MM.1S (cell line): ENCODE measurements at regions not wholly inside any gene's neighbourhood (a gene's known extent, or its start where the extent isn't known, plus 50 kb on each side); places are given as distances from the start of the nearest gene placed in this dataset.

ENCODE experiments used
- EZH2 ChIP-seq: fragments of 300-600 bp; sonication (generic); optimal IDR thresholded peaks from 2 replicates; pipeline ENCODE3; 2017; ENCODE audit warnings: low read depth, mild to moderate bottlenecking, antibody characterized with exemption, low read length, mixed read lengths
- EZH2phosphoT487 ChIP-seq: fragments of 300-600 bp; sonication (generic); IDR thresholded peaks from 2 replicates; pipeline ENCODE4 v1.6.1; 2018; ENCODE audit warnings: antibody characterized with exemption, low read length
- TF ChIP-seq, protein P1 (sequence below): fragments of 300-600 bp; sonication (generic); IDR thresholded peaks from 2 replicates; pipeline ENCODE4 v1.5.1; 2016; ENCODE audit warnings: antibody characterized with exemption, low read length, mixed read lengths

DNA sequence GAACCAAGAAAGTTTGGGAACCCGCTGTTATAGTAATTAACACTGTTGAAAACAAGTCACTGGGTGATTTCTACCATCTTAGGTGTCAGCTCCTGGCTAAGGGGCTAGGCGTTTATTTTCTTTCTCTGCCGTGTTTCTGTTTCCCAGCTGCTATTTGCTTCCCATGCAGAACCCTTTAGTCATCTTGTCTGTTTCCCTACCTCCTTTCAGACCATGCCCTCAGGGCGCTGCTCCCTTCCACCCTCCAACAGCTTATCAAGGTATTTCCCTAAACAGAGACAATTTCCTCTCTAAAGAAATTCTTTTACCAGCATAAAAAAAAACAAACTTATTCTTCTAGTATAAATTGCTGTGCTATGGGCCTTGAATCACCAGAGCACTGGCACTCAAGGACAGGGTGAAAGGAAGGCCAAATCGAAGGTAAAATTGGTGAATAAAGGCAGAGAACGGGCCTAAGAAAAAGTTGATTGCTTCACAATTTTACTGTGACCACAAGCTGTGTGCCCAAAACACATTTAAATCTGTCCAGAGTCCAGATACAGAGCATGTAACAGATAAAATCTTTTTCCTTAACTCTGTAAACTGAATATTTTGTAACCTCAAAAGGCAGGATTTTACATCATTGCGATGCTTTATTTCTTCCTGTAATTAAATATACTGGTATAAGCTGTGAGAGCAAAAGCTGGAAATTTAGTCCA is 319.2 kb downstream of the ZNF621 start:
- TF ChIP-seq, protein P1, sequence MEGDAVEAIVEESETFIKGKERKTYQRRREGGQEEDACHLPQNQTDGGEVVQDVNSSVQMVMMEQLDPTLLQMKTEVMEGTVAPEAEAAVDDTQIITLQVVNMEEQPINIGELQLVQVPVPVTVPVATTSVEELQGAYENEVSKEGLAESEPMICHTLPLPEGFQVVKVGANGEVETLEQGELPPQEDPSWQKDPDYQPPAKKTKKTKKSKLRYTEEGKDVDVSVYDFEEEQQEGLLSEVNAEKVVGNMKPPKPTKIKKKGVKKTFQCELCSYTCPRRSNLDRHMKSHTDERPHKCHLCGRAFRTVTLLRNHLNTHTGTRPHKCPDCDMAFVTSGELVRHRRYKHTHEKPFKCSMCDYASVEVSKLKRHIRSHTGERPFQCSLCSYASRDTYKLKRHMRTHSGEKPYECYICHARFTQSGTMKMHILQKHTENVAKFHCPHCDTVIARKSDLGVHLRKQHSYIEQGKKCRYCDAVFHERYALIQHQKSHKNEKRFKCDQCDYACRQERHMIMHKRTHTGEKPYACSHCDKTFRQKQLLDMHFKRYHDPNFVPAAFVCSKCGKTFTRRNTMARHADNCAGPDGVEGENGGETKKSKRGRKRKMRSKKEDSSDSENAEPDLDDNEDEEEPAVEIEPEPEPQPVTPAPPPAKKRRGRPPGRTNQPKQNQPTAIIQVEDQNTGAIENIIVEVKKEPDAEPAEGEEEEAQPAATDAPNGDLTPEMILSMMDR, result no peak
- no peak for TF ChIP-seq EZH2
- TF ChIP-seq EZH2phosphoT487, result no peak
